Adrenal gland (tissue), 5 donors: ENCODE measurements at regions not wholly inside any gene's neighbourhood (a gene's known extent, or its start where the extent isn't known, plus 50 kb on each side); places are given as distances from the start of the nearest gene placed in this dataset.

Experiments
- CTCF ChIP-seq, 6 experiments: fragments of 450-650 bp in 4 of 6; fragments of 200-600 bp in 2 of 6; sonication (generic) in 1 of 6; IDR thresholded peaks; 1 replicate in 5 of 6; 2 replicates in 1 of 6; pipeline versions ENCODE4 v1.5.1 to v1.8.0; 2016 to 2021; ENCODE audit warnings: antibody characterized with exemption in 6 of 6, mild to moderate bottlenecking in 2 of 6, moderate library complexity in 1 of 6
- POLR2A ChIP-seq, 2 donors: fragments of 450-650 bp; IDR thresholded peaks; one replicate each; pipeline ENCODE4 v1.6.1; 2017; ENCODE audit warnings: antibody characterized with exemption in 2 of 2, mild to moderate bottlenecking in 2 of 2, moderate library complexity in 1 of 2
- donor health status: DM: no; HTN: no; CAD: no.

DNA sequence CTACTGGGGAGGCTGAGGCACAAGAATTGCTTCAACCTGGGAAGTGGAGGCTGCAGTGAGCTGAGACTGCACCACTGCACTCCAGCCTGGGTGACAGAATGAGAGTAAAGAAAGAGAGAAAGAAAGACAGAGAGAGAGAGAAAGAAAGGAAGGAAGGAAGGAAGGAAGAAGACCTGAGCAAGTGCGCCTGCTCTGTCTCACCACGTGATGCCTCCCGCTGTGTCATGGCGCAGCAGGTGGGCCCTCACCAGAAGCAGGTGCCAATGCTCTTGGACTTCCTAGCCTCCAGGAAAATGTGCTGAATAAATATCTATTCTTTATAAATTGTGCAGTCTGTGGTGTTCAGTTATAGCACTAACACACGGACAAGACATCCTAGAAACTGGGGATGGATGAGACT, 270.0 kb downstream of the CYP26B1 start:
- no peak for TF ChIP-seq CTCF (IDR thresholded peaks at IDR 0.05)
- no peak for TF ChIP-seq POLR2A (IDR thresholded peaks at IDR 0.05)
